HEK293 (cell line): ENCODE measurements at regions not wholly inside any gene's neighbourhood (a gene's known extent, or its start where the extent isn't known, plus 50 kb on each side); places are given as distances from the start of the nearest gene placed in this dataset.

Experiments
- BCL11A ChIP-seq: fragments of 450-650 bp; formaldehyde crosslinking; IDR thresholded peaks from 2 replicates; pipeline ENCODE4 v1.5.1; 2016; ENCODE audit warnings: low read depth, missing biosample characterization, missing genetic modification characterization
- CTCF ChIP-seq: fragments of 450-650 bp; formaldehyde crosslinking; IDR thresholded peaks from 2 replicates; pipeline ENCODE4 v1.5.1; 2016; ENCODE audit warnings: missing biosample characterization, missing genetic modification characterization
- ZBTB1 ChIP-seq: fragments of 450-650 bp; formaldehyde crosslinking; IDR thresholded peaks from 2 replicates; pipeline ENCODE4 v1.5.1; 2016; ENCODE audit warnings: missing biosample characterization, missing genetic modification characterization
- ZBTB6 ChIP-seq: fragments of 450-650 bp; formaldehyde crosslinking; IDR thresholded peaks from 2 replicates; pipeline ENCODE4 v1.5.1; 2017; ENCODE audit warnings: missing biosample characterization, missing genetic modification characterization
- ZNF214 ChIP-seq: fragments of 450-650 bp; formaldehyde crosslinking; IDR thresholded peaks from 2 replicates; pipeline ENCODE4 v1.5.1; 2017; ENCODE audit warnings: missing biosample characterization, mild to moderate bottlenecking, missing genetic modification characterization, borderline replicate concordance
- ZNF266 ChIP-seq: fragments of 450-650 bp; formaldehyde crosslinking; IDR thresholded peaks from 2 replicates; pipeline ENCODE4 v1.5.1; 2016; ENCODE audit warnings: missing biosample characterization, missing genetic modification characterization, low read depth
- ZNF274 ChIP-seq, 2 experiments: fragments of 200-500 bp in 1 of 2; fragments of 450-650 bp in 1 of 2; sonication (Bioruptor generic) in 1 of 2; formaldehyde crosslinking in 1 of 2; IDR thresholded peaks; 2 replicates each; pipeline versions ENCODE4 v1.5.1 to v1.6.1; 2014 to 2016; ENCODE audit warnings: borderline replicate concordance in 1 of 2, inconsistent platforms in 1 of 2, low read length in 1 of 2, missing biosample characterization in 1 of 2, missing genetic modification characterization in 1 of 2
- ZNF513 ChIP-seq: fragments of 450-650 bp; IDR thresholded peaks from 2 replicates; pipeline ENCODE4 v1.5.1; 2018; ENCODE audit warnings: missing biosample characterization, missing genetic modification characterization
- ZNF639 ChIP-seq: fragments of 450-650 bp; formaldehyde crosslinking; IDR thresholded peaks from 2 replicates; pipeline ENCODE4 v1.5.1; 2016; ENCODE audit warnings: missing biosample characterization, missing genetic modification characterization
- ZNF76 ChIP-seq: fragments of 450-650 bp; formaldehyde crosslinking; IDR thresholded peaks from 2 replicates; pipeline ENCODE4; 2016; ENCODE audit warnings: low read depth, missing biosample characterization, missing genetic modification characterization, borderline replicate concordance

- TF ChIP-seq ZBTB1: no peak
- no peak for TF ChIP-seq CTCF (tag by site-specific recombination)
- TF ChIP-seq BCL11A (tag by site-specific recombination): no peak
- TF ChIP-seq ZNF214 (tag by site-specific recombination): no peak
- no peak for TF ChIP-seq ZNF76
- no peak for TF ChIP-seq ZNF274 (IDR thresholded peaks at IDR 0.05; ENCODE audit: low read length)
- no peak for TF ChIP-seq ZNF274 (tag by site-specific recombination; IDR thresholded peaks at IDR 0.05; ENCODE audit: borderline replicate concordance)
- TF ChIP-seq ZNF266: no peak
- no peak for TF ChIP-seq ZBTB6
- TF ChIP-seq ZNF513: no peak
- TF ChIP-seq ZNF639 (tag by site-specific recombination): no peak
Observed at GRCh38 chr7:118350260-118350659, 125.8 kb downstream of the ANKRD7 start.
